Central memory CD8-positive, alpha-beta T cell (primary cell): ENCODE measurements at regions not wholly inside any gene's neighbourhood (a gene's known extent, or its start where the extent isn't known, plus 50 kb on each side); places are given as distances from the start of the nearest gene placed in this dataset.
"Not testable (repeated sequence)": the region's sequence is repeated elsewhere in the genome, so short reads cannot be mapped to it uniquely, and the experiment has no call there.

ENCODE experiments used
- ATAC-seq: fragments of 150-1000 bp; cut with Tn5 transposase; replicated peaks from 2 replicates; pipeline ENCODE4 v1.10.0; 2022; ENCODE audit warnings: mild to moderate bottlenecking, moderate FRiP score, moderate number of reproducible peaks; ENCODE audit not compliant: poor library complexity, severe bottlenecking; ENCODE audit errors: extremely low read depth
- DNase-seq, 2 donors: peaks; one replicate each; pipeline ENCODE4 v3.0.0; 2021; ENCODE audit warnings: low spot score in 2 of 2
- H3K27ac Mint-ChIP-seq: one replicate; pipeline ENCODE4 v1.8.0; 2022; ENCODE audit warnings: low read depth, mild to moderate bottlenecking, moderate library complexity, mixed read lengths
- H3K27me3 Mint-ChIP-seq: one replicate; pipeline ENCODE4 v1.8.0; 2022; ENCODE audit warnings: mixed read lengths
- H3K36me3 Mint-ChIP-seq: one replicate; pipeline ENCODE4 v1.8.0; 2022; ENCODE audit warnings: mild to moderate bottlenecking, moderate library complexity, mixed read lengths; ENCODE audit not compliant: insufficient read depth
- H3K4me1 Mint-ChIP-seq: one replicate; pipeline ENCODE4 v1.8.0; 2022; ENCODE audit warnings: mixed read lengths
- H3K4me3 Mint-ChIP-seq: one replicate; pipeline ENCODE4 v1.8.0; 2022; ENCODE audit warnings: mild to moderate bottlenecking, moderate library complexity, mixed read lengths
- H3K9me3 Mint-ChIP-seq: one replicate; pipeline ENCODE4 v1.8.0; 2022; ENCODE audit warnings: mixed read lengths

- Mint-ChIP-seq H3K27ac (peak overlapping the region; percentile 11), H3K36me3 (no peaks in the 10 kb centered on the region), H3K9me3 (no peaks in the 10 kb centered on the region), H3K4me1 (peaks cover 10% of the 10 kb centered on the region), H3K27me3 (peaks cover 19% of the 10 kb centered on the region), H3K4me3 (no peak overlapping the region)
- DNase-seq: no peak
- ATAC-seq: no peak
These were observed 147.9 kb upstream of the PDE7B start for GRCh38 chr6:135703621-135704020.

GRCh38 chr6:135707426-135707825 is 144.1 kb upstream of the PDE7B start:
- Mint-ChIP-seq H3K36me3 (no peaks in the 10 kb centered on the region), H3K9me3 (no peaks in the 10 kb centered on the region), H3K27me3 (peaks cover 28% of the 10 kb centered on the region), H3K4me1 (peaks cover 6% of the 10 kb centered on the region), H3K4me3 (no peak overlapping the region), H3K27ac (no peak overlapping the region)
- no peak for ATAC-seq
- DNase-seq: no peak

- Mint-ChIP-seq H3K4me3 (no peak overlapping the region), H3K9me3 (no peaks in the 10 kb centered on the region), H3K27me3 (peaks cover 22% of the 10 kb centered on the region), H3K4me1 (no peaks in the 10 kb centered on the region), H3K27ac (no peak overlapping the region), H3K36me3 (no peaks in the 10 kb centered on the region)
- DNase-seq: no peak
- ATAC-seq: no peak
These were observed 141.5 kb upstream of the PDE7B start for GRCh38 chr6:135710042-135710441.

GRCh38 chr6:135722190-135722589 is 129.3 kb upstream of the PDE7B start:
- H3K36me3 Mint-ChIP-seq: no peaks in the 10 kb centered on the region
- no peaks in the 10 kb centered on the region for H3K4me1 Mint-ChIP-seq
- no peak overlapping the region for H3K4me3 Mint-ChIP-seq
- DNase-seq: no peak
- H3K27me3 Mint-ChIP-seq: no peaks in the 10 kb centered on the region
- no peak overlapping the region for H3K27ac Mint-ChIP-seq
- ATAC-seq: no peak
- H3K9me3 Mint-ChIP-seq: peaks cover 7% of the 10 kb centered on the region

- no peaks in the 10 kb centered on the region for H3K4me1 Mint-ChIP-seq
- DNase-seq (no peak), ATAC-seq (no peak)
- no peaks in the 10 kb centered on the region for H3K36me3 Mint-ChIP-seq
- H3K9me3 Mint-ChIP-seq: peaks cover 7% of the 10 kb centered on the region
- H3K4me3 Mint-ChIP-seq: no peak overlapping the region
- H3K27ac Mint-ChIP-seq: no peak overlapping the region
- no peaks in the 10 kb centered on the region for H3K27me3 Mint-ChIP-seq
These were observed 128.8 kb upstream of the PDE7B start for GRCh38 chr6:135722679-135723078.

- Mint-ChIP-seq H3K9me3 (peaks cover 7% of the 10 kb centered on the region), H3K4me1 (no peaks in the 10 kb centered on the region), H3K27me3 (peaks cover 9% of the 10 kb centered on the region), H3K36me3 (peaks cover 2% of the 10 kb centered on the region), H3K4me3 (no peak overlapping the region), H3K27ac (no peak overlapping the region)
- no peak for ATAC-seq
- DNase-seq: no peak
These were observed 122.9 kb upstream of the PDE7B start for GRCh38 chr6:135728589-135728988.

- Mint-ChIP-seq H3K4me3 (no peak overlapping the region), H3K36me3 (peaks cover 2% of the 10 kb centered on the region), H3K27ac (no peak overlapping the region), H3K9me3 (no peaks in the 10 kb centered on the region), H3K27me3 (peaks cover 18% of the 10 kb centered on the region), H3K4me1 (no peaks in the 10 kb centered on the region)
- ATAC-seq (no peak), DNase-seq (no peak)
These were observed 120.4 kb upstream of the PDE7B start for GRCh38 chr6:135731116-135731515.

GRCh38 chr6:135736351-135736750 is 115.2 kb upstream of the PDE7B start:
- H3K4me1 Mint-ChIP-seq, ATAC-seq, DNase-seq, H3K9me3 Mint-ChIP-seq, H3K36me3 Mint-ChIP-seq, H3K4me3 Mint-ChIP-seq, H3K27ac Mint-ChIP-seq: not testable (repeated sequence)
- peaks cover 25% of the 10 kb centered on the region for H3K27me3 Mint-ChIP-seq

GRCh38 chr6:135738636-135739035 is 112.9 kb upstream of the PDE7B start:
- peaks cover 15% of the 10 kb centered on the region for H3K27me3 Mint-ChIP-seq
- no peaks in the 10 kb centered on the region for H3K4me1 Mint-ChIP-seq
- H3K4me3 Mint-ChIP-seq: no peak overlapping the region
- no peak overlapping the region for H3K27ac Mint-ChIP-seq
- ATAC-seq (no peak), DNase-seq (no peak)
- H3K36me3 Mint-ChIP-seq: no peaks in the 10 kb centered on the region
- H3K9me3 Mint-ChIP-seq: no peaks in the 10 kb centered on the region

GRCh38 chr6:135739288-135739687 is 112.2 kb upstream of the PDE7B start:
- no peak for DNase-seq
- H3K27me3 Mint-ChIP-seq: peaks cover 9% of the 10 kb centered on the region
- no peak for ATAC-seq
- H3K36me3 Mint-ChIP-seq: no peaks in the 10 kb centered on the region
- no peak overlapping the region for H3K27ac Mint-ChIP-seq
- H3K4me1 Mint-ChIP-seq: no peaks in the 10 kb centered on the region
- H3K4me3 Mint-ChIP-seq: no peak overlapping the region
- no peaks in the 10 kb centered on the region for H3K9me3 Mint-ChIP-seq

GRCh38 chr6:135740580-135740979 is 110.9 kb upstream of the PDE7B start:
- Mint-ChIP-seq H3K9me3 (no peaks in the 10 kb centered on the region), H3K27ac (no peak overlapping the region), H3K36me3 (no peaks in the 10 kb centered on the region), H3K4me1 (no peaks in the 10 kb centered on the region), H3K27me3 (peaks cover 7% of the 10 kb centered on the region), H3K4me3 (no peak overlapping the region)
- DNase-seq (no peak), ATAC-seq (no peak)

GRCh38 chr6:135743476-135743875 is 108.0 kb upstream of the PDE7B start:
- DNase-seq: no peak
- H3K36me3 Mint-ChIP-seq: no peaks in the 10 kb centered on the region

GRCh38 chr6:135748189-135748588 is 103.3 kb upstream of the PDE7B start:
- Mint-ChIP-seq H3K27me3 (peaks cover 11% of the 10 kb centered on the region), H3K4me3 (no peak overlapping the region), H3K4me1 (no peaks in the 10 kb centered on the region), H3K27ac (no peak overlapping the region), H3K9me3 (no peaks in the 10 kb centered on the region), H3K36me3 (no peaks in the 10 kb centered on the region)
- ATAC-seq: no peak
- no peak for DNase-seq

More at GRCh38 chr6:135743476-135743875, 108.0 kb upstream of the PDE7B start:
- Mint-ChIP-seq H3K9me3 (no peaks in the 10 kb centered on the region), H3K4me1 (no peaks in the 10 kb centered on the region), H3K4me3 (no peak overlapping the region), H3K27ac (no peak overlapping the region), H3K27me3 (peaks cover 7% of the 10 kb centered on the region)
- ATAC-seq: no peak

GRCh38 chr6:135750081-135750480 is 101.4 kb upstream of the PDE7B start:
- DNase-seq (no peak), ATAC-seq (no peak)
- Mint-ChIP-seq H3K27me3 (peaks cover 11% of the 10 kb centered on the region), H3K4me3 (no peak overlapping the region), H3K4me1 (no peaks in the 10 kb centered on the region), H3K9me3 (no peaks in the 10 kb centered on the region), H3K36me3 (no peaks in the 10 kb centered on the region), H3K27ac (no peak overlapping the region)
